Astrocyte (in vitro differentiated cells and primary cell): ENCODE measurements at regions not wholly inside any gene's neighbourhood (a gene's known extent, or its start where the extent isn't known, plus 50 kb on each side); places are given as distances from the start of the nearest gene placed in this dataset.

ENCODE experiments used
- DNase-seq: peaks from one replicate; pipeline ENCODE4 v3.0.0-alpha.2; 2010; ENCODE audit warnings: low read depth
- FAIRE-seq: peaks from 2 replicates; lab custom pipeline; 2011; peaks lifted over from hg19 to GRCh38; lab: Jason Lieb, UNC
- H2AFZ ChIP-seq: 2 replicates; pipeline ENCODE4 v1.6.0; 2012; ENCODE audit warnings: low read depth, low read length, inconsistent platforms
- H3K27ac ChIP-seq: 2 replicates; pipeline ENCODE4 v1.5.1; 2011; ENCODE audit warnings: low read depth, low read length, inconsistent platforms
- H3K27me3 ChIP-seq: 2 replicates; pipeline ENCODE4 v1.6.0; 2011; ENCODE audit warnings: low read length, inconsistent platforms; ENCODE audit not compliant: insufficient read depth
- H3K36me3 ChIP-seq: 2 replicates; pipeline ENCODE4 v1.5.1; 2011; ENCODE audit warnings: low read length, inconsistent platforms; ENCODE audit not compliant: insufficient read depth
- H3K4me1 ChIP-seq: 2 replicates; pipeline ENCODE4 v1.5.1; 2011; ENCODE audit warnings: low read length, inconsistent platforms; ENCODE audit not compliant: insufficient read depth
- H3K4me2 ChIP-seq: 2 replicates; pipeline ENCODE4 v1.6.0; 2012; ENCODE audit warnings: low read length, inconsistent platforms
- H3K4me3 ChIP-seq: 2 replicates; pipeline ENCODE4 v1.5.1; 2011; ENCODE audit warnings: low read depth, mild to moderate bottlenecking, low read length, inconsistent platforms; ENCODE audit not compliant: insufficient read depth
- H3K79me2 ChIP-seq: 2 replicates; pipeline ENCODE4 v1.6.0; 2012; ENCODE audit warnings: mild to moderate bottlenecking, low read length, inconsistent platforms; ENCODE audit not compliant: insufficient read depth
- H3K9ac ChIP-seq: 2 replicates; pipeline ENCODE4 v1.6.0; 2012; ENCODE audit warnings: mild to moderate bottlenecking, low read length, inconsistent platforms
- H3K9me3 ChIP-seq: 2 replicates; pipeline ENCODE4 v1.5.1; 2012; ENCODE audit warnings: low read depth, mild to moderate bottlenecking, low read length, inconsistent platforms; ENCODE audit not compliant: insufficient read depth
- H4K20me1 ChIP-seq: 2 replicates; pipeline ENCODE4 v1.6.0; 2012; ENCODE audit warnings: low read length, inconsistent platforms; ENCODE audit not compliant: insufficient read depth
- H3K27ac Mint-ChIP-seq: one replicate; pipeline ENCODE4 v1.8.0; 2021; ENCODE audit warnings: mild to moderate bottlenecking, mixed read lengths; ENCODE audit not compliant: unreplicated experiment
- H3K27me3 Mint-ChIP-seq: one replicate; pipeline ENCODE4 v1.8.0; 2021; ENCODE audit warnings: low read depth, mixed read lengths; ENCODE audit not compliant: unreplicated experiment
- H3K36me3 Mint-ChIP-seq: one replicate; pipeline ENCODE4 v1.8.0; 2021; ENCODE audit warnings: low read depth, mixed read lengths; ENCODE audit not compliant: unreplicated experiment
- H3K4me1 Mint-ChIP-seq: one replicate; pipeline ENCODE4 v1.8.0; 2021; ENCODE audit warnings: low read depth, mixed read lengths; ENCODE audit not compliant: unreplicated experiment
- H3K4me3 Mint-ChIP-seq: one replicate; pipeline ENCODE4 v1.8.0; 2021; ENCODE audit warnings: mild to moderate bottlenecking, moderate library complexity, mixed read lengths; ENCODE audit not compliant: unreplicated experiment
- H3K9me3 Mint-ChIP-seq: one replicate; pipeline ENCODE4 v1.8.0; 2021; ENCODE audit warnings: mild to moderate bottlenecking, mixed read lengths; ENCODE audit not compliant: unreplicated experiment
- EZH2 ChIP-seq: IDR thresholded peaks from 2 replicates; pipeline ENCODE4 v1.6.1; 2012; ENCODE audit warnings: mild to moderate bottlenecking, low read length, inconsistent platforms; ENCODE audit not compliant: insufficient read depth
- TF ChIP-seq, protein P1 (sequence below): IDR thresholded peaks from 2 replicates; pipeline ENCODE4 v1.5.1; 2011; ENCODE audit warnings: low read depth, mild to moderate bottlenecking, inconsistent platforms, low read length, moderate library complexity; ENCODE audit not compliant: insufficient read depth

DNA sequence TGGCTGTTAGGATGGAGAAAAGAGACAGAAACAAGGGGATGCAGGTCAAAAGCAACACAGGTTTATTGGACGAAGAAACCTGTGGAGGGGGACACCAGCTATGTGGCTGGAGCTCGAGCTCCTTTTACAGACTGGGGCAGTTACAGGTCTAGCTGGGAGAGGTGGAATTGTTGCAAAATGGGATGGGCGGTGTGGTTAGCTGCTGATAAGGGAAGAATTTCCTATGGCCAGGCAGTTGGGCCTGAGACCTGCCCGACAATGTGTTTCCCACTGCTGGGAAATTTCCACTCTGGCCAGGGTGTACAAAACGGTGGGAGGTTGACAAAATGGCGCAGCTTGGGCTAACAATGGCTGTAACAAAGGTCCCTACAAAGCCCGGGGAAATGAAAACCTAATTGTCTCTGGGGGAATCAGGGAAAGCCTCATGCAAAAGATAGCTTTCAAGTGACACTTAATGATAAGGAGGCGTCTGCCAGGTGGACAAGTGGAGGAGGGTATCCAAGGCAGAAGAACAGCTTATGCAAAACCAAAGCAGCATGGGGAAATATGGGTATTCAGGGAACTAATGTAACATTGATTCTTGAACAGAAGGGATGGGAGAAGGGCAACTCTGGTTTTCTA is 137.4 kb upstream of the SGO1 start:
- Histone ChIP-seq H3K9me3 (no peaks in the 10 kb centered on the region), H3K27ac (no peak overlapping the region), H3K4me3 (no peak overlapping the region), H3K9ac (no peak overlapping the region), H3K79me2 (no peaks in the 10 kb centered on the region), H3K36me3 (no peaks in the 10 kb centered on the region), H2AFZ (no peak overlapping the region), H3K4me2 (no peak overlapping the region), H4K20me1 (no peaks in the 10 kb centered on the region), H3K27me3 (no peaks in the 10 kb centered on the region), H3K4me1 (peaks cover 3% of the 10 kb centered on the region)
- Mint-ChIP-seq H3K9me3 (no peaks in the 10 kb centered on the region), H3K36me3 (peaks cover 2% of the 10 kb centered on the region), H3K4me1 (peaks cover 33% of the 10 kb centered on the region), H3K27me3 (no peaks in the 10 kb centered on the region), H3K4me3 (no peak overlapping the region), H3K27ac (no peak overlapping the region)
- FAIRE-seq (no peak), DNase-seq (peak; percentile 29)
- TF ChIP-seq, protein P1, sequence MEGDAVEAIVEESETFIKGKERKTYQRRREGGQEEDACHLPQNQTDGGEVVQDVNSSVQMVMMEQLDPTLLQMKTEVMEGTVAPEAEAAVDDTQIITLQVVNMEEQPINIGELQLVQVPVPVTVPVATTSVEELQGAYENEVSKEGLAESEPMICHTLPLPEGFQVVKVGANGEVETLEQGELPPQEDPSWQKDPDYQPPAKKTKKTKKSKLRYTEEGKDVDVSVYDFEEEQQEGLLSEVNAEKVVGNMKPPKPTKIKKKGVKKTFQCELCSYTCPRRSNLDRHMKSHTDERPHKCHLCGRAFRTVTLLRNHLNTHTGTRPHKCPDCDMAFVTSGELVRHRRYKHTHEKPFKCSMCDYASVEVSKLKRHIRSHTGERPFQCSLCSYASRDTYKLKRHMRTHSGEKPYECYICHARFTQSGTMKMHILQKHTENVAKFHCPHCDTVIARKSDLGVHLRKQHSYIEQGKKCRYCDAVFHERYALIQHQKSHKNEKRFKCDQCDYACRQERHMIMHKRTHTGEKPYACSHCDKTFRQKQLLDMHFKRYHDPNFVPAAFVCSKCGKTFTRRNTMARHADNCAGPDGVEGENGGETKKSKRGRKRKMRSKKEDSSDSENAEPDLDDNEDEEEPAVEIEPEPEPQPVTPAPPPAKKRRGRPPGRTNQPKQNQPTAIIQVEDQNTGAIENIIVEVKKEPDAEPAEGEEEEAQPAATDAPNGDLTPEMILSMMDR, result no peak
- no peak for TF ChIP-seq EZH2

DNA sequence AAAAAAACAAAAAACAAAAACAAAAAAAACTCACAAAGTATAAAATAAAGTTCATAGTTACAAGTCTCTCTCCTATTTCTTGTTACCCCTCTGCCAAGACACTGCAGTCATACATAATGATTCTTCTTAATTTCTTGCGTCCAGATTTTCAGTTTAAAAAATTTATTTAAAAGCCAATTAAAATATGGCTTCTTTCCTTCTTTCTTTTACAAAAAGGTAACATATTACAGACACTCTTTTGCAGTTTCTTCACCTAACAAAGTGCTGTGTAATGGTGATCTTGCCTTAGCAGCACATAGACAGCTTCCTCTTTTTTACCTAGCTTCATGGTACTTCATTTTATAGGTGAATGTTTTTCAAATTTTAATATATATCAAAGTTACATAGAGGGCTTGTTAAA is 136.1 kb upstream of the SGO1 start:
- H3K27ac ChIP-seq, result no peak overlapping the region
- no peak overlapping the region for H3K4me3 ChIP-seq
- no peaks in the 10 kb centered on the region for H3K79me2 ChIP-seq
- H3K9me3 ChIP-seq, result no peaks in the 10 kb centered on the region
- no peak overlapping the region for H3K9ac ChIP-seq
- Mint-ChIP-seq H3K4me3 (no peak overlapping the region), H3K4me1 (peaks cover 33% of the 10 kb centered on the region), H3K27me3 (no peaks in the 10 kb centered on the region), H3K9me3 (no peaks in the 10 kb centered on the region), H3K27ac (no peak overlapping the region), H3K36me3 (peaks cover 2% of the 10 kb centered on the region)
- no peaks in the 10 kb centered on the region for H4K20me1 ChIP-seq
- peaks cover 3% of the 10 kb centered on the region for H3K4me1 ChIP-seq
- H3K27me3 ChIP-seq, result no peaks in the 10 kb centered on the region
- DNase-seq (no peak), FAIRE-seq (no peak)
- H2AFZ ChIP-seq, result no peak overlapping the region
- no peaks in the 10 kb centered on the region for H3K36me3 ChIP-seq
- H3K4me2 ChIP-seq, result no peak overlapping the region
- TF ChIP-seq, protein P1, result no peak
- TF ChIP-seq EZH2, result no peak

DNA sequence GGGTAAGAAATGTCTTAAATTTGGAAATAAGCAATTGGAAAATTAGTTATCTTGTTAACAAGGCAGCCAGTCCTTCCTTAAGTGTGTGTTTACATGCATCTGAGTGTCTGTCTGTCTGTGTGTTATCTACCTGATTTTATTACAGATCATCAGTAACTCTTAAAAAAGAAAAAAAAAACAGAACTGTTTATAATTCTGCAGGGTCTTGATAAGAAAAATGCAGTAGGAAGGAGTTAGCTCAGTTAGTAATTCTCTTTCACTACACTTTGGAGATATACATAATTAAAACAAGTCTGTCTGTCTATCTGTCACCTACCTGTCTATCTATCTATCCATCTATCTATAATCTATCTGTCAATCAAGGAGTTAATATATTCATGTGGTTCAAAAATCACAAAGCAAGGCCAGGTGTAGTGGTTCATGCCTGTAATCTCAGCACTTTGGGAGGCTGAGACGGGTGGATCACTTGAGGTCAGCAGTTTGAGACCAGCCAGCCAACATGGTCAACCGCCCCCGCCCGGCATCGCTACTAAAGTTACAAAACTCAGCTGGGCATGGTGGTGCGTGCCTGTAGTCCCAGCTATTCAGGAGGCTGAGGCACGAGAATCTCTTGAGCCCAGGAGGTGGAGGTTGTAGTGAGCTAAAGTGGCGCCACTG is 135.5 kb upstream of the SGO1 start:
- Histone ChIP-seq H3K79me2 (no peaks in the 10 kb centered on the region), H3K4me2 (no peak overlapping the region), H3K27me3 (no peaks in the 10 kb centered on the region), H3K4me1 (peaks cover 3% of the 10 kb centered on the region), H3K4me3 (no peak overlapping the region), H3K9me3 (no peaks in the 10 kb centered on the region), H2AFZ (no peak overlapping the region), H4K20me1 (no peaks in the 10 kb centered on the region), H3K9ac (no peak overlapping the region), H3K27ac (no peak overlapping the region), H3K36me3 (no peaks in the 10 kb centered on the region)
- TF ChIP-seq, protein P1, result no peak
- TF ChIP-seq EZH2, result no peak
- Mint-ChIP-seq H3K27me3 (no peaks in the 10 kb centered on the region), H3K4me3 (no peak overlapping the region), H3K27ac (no peak overlapping the region), H3K9me3 (peaks cover 3% of the 10 kb centered on the region), H3K36me3 (peaks cover 2% of the 10 kb centered on the region), H3K4me1 (peaks cover 32% of the 10 kb centered on the region)
- DNase-seq (no peak), FAIRE-seq (no peak)
